ENCODE measurements at regions not wholly inside any gene's neighbourhood (a gene's known extent, or its start where the extent isn't known, plus 50 kb on each side); places are given as distances from the start of the nearest gene placed in this dataset.

DNA sequence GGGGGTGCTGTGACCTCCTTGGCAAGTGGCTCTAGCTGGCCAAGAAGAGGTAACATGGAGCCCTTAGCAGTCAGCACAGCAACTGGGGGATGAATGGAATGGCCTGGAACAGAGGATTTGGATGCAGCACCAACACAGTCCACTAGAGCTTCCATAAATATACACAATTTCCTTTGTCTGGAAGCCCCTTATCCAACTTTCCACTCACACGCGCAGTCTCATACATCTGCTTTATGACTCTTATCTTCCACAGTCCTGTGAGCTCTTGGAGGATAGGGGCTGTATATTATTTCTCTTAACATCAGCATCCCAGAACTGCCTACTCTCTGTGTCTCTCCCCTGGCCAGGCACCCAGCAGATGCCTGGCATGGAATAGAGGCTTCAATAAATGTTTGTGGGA is 235.6 kb upstream of the MAF start:
- no peak for TF ChIP-seq POLR2A (IDR thresholded peaks at IDR 0.05)
- TF ChIP-seq, protein P1, sequence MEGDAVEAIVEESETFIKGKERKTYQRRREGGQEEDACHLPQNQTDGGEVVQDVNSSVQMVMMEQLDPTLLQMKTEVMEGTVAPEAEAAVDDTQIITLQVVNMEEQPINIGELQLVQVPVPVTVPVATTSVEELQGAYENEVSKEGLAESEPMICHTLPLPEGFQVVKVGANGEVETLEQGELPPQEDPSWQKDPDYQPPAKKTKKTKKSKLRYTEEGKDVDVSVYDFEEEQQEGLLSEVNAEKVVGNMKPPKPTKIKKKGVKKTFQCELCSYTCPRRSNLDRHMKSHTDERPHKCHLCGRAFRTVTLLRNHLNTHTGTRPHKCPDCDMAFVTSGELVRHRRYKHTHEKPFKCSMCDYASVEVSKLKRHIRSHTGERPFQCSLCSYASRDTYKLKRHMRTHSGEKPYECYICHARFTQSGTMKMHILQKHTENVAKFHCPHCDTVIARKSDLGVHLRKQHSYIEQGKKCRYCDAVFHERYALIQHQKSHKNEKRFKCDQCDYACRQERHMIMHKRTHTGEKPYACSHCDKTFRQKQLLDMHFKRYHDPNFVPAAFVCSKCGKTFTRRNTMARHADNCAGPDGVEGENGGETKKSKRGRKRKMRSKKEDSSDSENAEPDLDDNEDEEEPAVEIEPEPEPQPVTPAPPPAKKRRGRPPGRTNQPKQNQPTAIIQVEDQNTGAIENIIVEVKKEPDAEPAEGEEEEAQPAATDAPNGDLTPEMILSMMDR (IDR thresholded peaks at IDR 0.05) = no peak
